IPS-15b (cell line): ENCODE measurements at regions not wholly inside any gene's neighbourhood (a gene's known extent, or its start where the extent isn't known, plus 50 kb on each side); places are given as distances from the start of the nearest gene placed in this dataset.

ENCODE experiments used
- H3K27me3 ChIP-seq: one replicate; pipeline ENCODE4 v1.6.1; 2013; ENCODE audit warnings: low read length; ENCODE audit not compliant: control insufficient read depth, insufficient read depth
- H3K36me3 ChIP-seq: one replicate; pipeline ENCODE4 v1.6.1; 2013; ENCODE audit warnings: low read length; ENCODE audit not compliant: control insufficient read depth, insufficient read depth
- H3K4me1 ChIP-seq: one replicate; pipeline ENCODE4 v1.6.1; 2013; ENCODE audit warnings: mild to moderate bottlenecking, low read length; ENCODE audit not compliant: control insufficient read depth, insufficient read depth
- H3K4me3 ChIP-seq: one replicate; pipeline ENCODE4 v1.5.1; 2013; ENCODE audit warnings: low read depth, low read length
- H3K9ac ChIP-seq: one replicate; pipeline ENCODE4 v1.6.1; 2013; ENCODE audit warnings: low read depth, mild to moderate bottlenecking, low read length
- H3K9me3 ChIP-seq: one replicate; pipeline ENCODE4 v1.6.1; 2013; ENCODE audit warnings: mild to moderate bottlenecking, low read length; ENCODE audit not compliant: control insufficient read depth, insufficient read depth

DNA sequence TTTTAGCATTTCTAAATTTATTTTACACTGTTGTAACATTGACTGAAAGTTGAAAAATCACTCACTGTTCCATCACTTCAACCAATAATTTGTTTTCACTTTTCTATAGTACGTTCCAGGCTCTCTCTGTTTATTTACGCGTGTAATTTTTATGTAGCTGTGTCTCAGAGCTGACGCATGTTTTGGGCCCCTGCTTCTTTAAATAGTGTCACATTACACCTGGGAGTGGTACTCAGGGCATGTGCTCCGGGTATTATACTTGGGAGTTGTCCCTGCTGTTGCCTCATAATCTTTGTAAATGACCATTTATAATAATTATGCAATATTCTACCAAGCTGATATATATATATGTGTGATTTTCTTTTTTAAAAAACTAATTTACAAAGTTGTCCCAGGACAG lies 132.8 kb upstream of the CPM start:
- Histone ChIP-seq H3K4me1 (no peaks in the 10 kb centered on the region), H3K27me3 (no peaks in the 10 kb centered on the region), H3K9me3 (no peaks in the 10 kb centered on the region), H3K36me3 (no peaks in the 10 kb centered on the region), H3K9ac (no peak overlapping the region), H3K4me3 (no peak overlapping the region)

- Histone ChIP-seq H3K36me3 (no peaks in the 10 kb centered on the region), H3K27me3 (no peaks in the 10 kb centered on the region), H3K4me3 (no peak overlapping the region), H3K4me1 (no peaks in the 10 kb centered on the region), H3K9ac (no peak overlapping the region), H3K9me3 (no peaks in the 10 kb centered on the region)
Observed at GRCh38 chr12:69066492-69067373, 133.8 kb upstream of the CPM start.

GRCh38 chr12:69067713-69068112 lies 134.7 kb upstream of the CPM start:
- Histone ChIP-seq H3K27me3 (no peaks in the 10 kb centered on the region), H3K36me3 (no peaks in the 10 kb centered on the region), H3K4me3 (no peak overlapping the region), H3K4me1 (no peaks in the 10 kb centered on the region), H3K9ac (no peak overlapping the region), H3K9me3 (no peaks in the 10 kb centered on the region)

GRCh38 chr12:69068448-69068847 lies 135.5 kb upstream of the CPM start:
- no peaks in the 10 kb centered on the region for H3K9me3 ChIP-seq
- no peak overlapping the region for H3K4me3 ChIP-seq
- no peak overlapping the region for H3K9ac ChIP-seq
- H3K4me1 ChIP-seq, result no peaks in the 10 kb centered on the region
- H3K27me3 ChIP-seq, result no peaks in the 10 kb centered on the region
- no peaks in the 10 kb centered on the region for H3K36me3 ChIP-seq

- Histone ChIP-seq H3K27me3 (no peaks in the 10 kb centered on the region), H3K9me3 (no peaks in the 10 kb centered on the region), H3K9ac (no peak overlapping the region), H3K4me3 (no peak overlapping the region), H3K36me3 (no peaks in the 10 kb centered on the region), H3K4me1 (no peaks in the 10 kb centered on the region)
Observed at GRCh38 chr12:69069479-69069878, 136.5 kb upstream of the CPM start.

DNA sequence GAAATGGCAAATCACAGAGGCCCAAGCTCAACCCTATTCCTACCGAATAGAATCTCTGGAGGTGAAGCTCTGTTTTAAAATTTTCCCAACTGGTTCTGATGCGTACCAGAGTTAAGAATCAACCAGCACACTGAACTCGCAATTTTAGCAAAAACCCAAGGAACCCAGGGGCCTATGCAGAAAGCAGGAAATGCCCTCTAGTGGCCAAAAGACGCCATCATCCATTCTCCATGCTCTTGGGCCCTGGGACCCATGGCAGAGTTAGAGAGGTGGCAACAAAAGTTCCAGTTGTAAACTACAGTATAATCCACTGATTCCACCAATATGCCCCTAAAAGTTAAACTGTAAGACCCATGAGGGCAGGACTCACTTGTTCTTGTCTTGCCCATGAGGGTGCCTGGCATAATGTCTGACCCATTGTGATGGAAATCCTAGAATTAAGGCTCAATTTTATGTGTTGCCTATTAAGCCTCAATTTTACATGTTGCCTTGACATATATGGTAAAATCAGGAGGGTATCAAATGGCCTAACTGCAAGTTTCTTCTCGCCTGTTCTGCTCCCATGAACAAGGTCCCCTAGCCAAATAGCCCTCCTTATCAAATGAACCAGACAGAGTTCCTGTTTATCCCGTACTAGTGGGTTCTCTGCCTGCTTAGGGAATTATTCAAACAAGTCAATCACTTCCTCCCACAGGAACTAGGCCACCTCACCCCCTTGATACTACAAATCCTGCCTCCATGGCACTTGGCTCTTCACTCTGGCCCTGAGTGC lies 137.5 kb upstream of the CPM start:
- Histone ChIP-seq H3K9ac (no peak overlapping the region), H3K4me1 (no peaks in the 10 kb centered on the region), H3K36me3 (no peaks in the 10 kb centered on the region), H3K9me3 (no peaks in the 10 kb centered on the region), H3K27me3 (no peaks in the 10 kb centered on the region), H3K4me3 (no peak overlapping the region)

- H3K36me3 ChIP-seq, result no peaks in the 10 kb centered on the region
- no peak overlapping the region for H3K9ac ChIP-seq
- H3K4me3 ChIP-seq, result no peak overlapping the region
- H3K27me3 ChIP-seq, result no peaks in the 10 kb centered on the region
- H3K9me3 ChIP-seq, result no peaks in the 10 kb centered on the region
- no peaks in the 10 kb centered on the region for H3K4me1 ChIP-seq
Observed at GRCh38 chr12:69071091-69071370, 138.1 kb upstream of the CPM start.

DNA sequence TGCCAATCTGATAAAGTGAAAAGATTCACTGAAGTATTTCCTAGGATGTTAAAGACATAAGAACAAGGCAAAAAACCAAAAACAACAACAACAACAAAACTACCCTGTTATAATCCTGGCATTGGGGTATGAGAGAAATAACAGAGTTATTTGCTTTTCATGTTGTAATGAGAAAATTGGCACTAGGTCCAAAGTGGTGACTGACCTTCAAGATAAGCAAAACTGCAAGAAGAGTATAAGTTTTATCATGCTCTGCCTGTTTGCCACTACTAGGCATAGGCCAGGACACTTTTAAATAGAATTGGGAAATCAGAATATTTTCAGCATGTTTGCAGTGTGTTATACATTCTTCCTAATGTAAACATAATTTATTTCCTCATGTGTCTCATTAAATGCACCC lies 140.1 kb upstream of the CPM start:
- no peak overlapping the region for H3K9ac ChIP-seq
- H3K4me1 ChIP-seq, result no peaks in the 10 kb centered on the region
- H3K27me3 ChIP-seq, result no peaks in the 10 kb centered on the region
- no peak overlapping the region for H3K4me3 ChIP-seq
- H3K9me3 ChIP-seq, result no peaks in the 10 kb centered on the region
- no peaks in the 10 kb centered on the region for H3K36me3 ChIP-seq

GRCh38 chr12:69074556-69075349 lies 141.8 kb upstream of the CPM start:
- no peak overlapping the region for H3K9ac ChIP-seq
- H3K27me3 ChIP-seq, result no peaks in the 10 kb centered on the region
- H3K4me1 ChIP-seq, result no peaks in the 10 kb centered on the region
- H3K4me3 ChIP-seq, result no peak overlapping the region
- H3K36me3 ChIP-seq, result no peaks in the 10 kb centered on the region
- H3K9me3 ChIP-seq, result no peaks in the 10 kb centered on the region

- Histone ChIP-seq H3K9me3 (no peaks in the 10 kb centered on the region), H3K27me3 (no peaks in the 10 kb centered on the region), H3K4me1 (no peaks in the 10 kb centered on the region), H3K4me3 (no peak overlapping the region), H3K36me3 (no peaks in the 10 kb centered on the region), H3K9ac (no peak overlapping the region)
Observed at GRCh38 chr12:69083689-69084088, 150.7 kb upstream of the CPM start.

DNA sequence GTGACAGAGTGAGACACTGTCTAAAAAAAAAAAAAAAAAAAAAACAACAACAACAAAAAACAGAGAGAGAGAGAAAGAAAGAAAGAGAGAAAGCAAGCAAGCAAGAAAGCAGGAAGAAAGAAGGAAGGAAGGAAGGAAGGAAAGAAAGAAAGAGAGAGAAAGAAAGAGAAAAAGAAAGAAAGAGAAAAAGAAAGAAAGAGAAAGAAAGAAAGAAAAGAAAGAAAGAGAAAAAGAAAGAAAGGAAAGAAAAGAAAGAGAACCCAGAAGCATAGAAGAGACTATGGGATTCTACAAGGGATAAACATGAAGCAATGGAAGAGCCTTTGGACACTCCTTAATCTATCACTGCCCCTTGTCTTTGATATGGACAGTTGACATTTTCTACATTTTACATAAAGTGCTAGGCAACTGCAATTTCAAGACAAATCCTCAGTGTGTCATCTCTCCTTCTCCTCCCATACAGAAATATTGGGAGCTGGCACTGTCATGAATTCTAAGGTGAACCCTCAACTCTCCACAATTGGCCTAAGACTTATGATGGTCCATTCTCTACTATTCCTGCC lies 151.9 kb upstream of the CPM start:
- H3K9ac ChIP-seq, result no peak overlapping the region
- H3K4me1 ChIP-seq, result no peaks in the 10 kb centered on the region
- H3K36me3 ChIP-seq, result no peaks in the 10 kb centered on the region
- no peaks in the 10 kb centered on the region for H3K9me3 ChIP-seq
- no peak overlapping the region for H3K4me3 ChIP-seq
- H3K27me3 ChIP-seq, result no peaks in the 10 kb centered on the region
